GM19438 (cell line): ENCODE measurements at regions not wholly inside any gene's neighbourhood (a gene's known extent, or its start where the extent isn't known, plus 50 kb on each side); places are given as distances from the start of the nearest gene placed in this dataset.

Source experiments
- ATAC-seq: cut with Tn5 transposase; IDR thresholded peaks from one replicate; pipeline ENCODE4 v1.9.1; 2021; ENCODE audit warnings: low read depth; ENCODE audit not compliant: unreplicated experiment

- no peak for ATAC-seq
These were observed 172.1 kb upstream of the COL8A1 start for GRCh38 chr3:99466331-99466730.

- no peak for ATAC-seq
These were observed 180.4 kb upstream of the COL8A1 start for GRCh38 chr3:99458013-99458412.

DNA sequence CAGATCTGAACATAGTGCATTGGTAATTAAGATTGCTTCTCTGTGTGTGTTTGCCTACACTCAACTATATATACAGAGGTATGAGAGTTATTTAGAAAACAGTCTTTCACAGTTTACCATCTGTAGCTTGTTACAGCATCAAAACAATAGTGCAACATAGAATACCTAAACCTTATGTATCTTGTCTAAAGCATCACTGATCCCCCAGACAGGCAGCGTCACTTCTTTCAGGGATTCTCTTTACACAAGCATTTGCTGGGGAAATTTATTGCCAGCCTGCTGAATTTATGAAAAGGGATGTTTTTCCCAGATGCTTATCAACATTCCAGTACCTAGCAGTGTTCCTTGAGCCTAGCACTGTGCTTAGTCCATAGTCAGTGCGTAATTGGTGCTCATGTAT is 195.8 kb upstream of the COL8A1 start:
- no peak for ATAC-seq

- no peak for ATAC-seq
These were observed 198.5 kb upstream of the COL8A1 start for GRCh38 chr3:99439892-99440291.

GRCh38 chr3:99434190-99434589 is 204.2 kb upstream of the COL8A1 start:
- no peak for ATAC-seq

DNA sequence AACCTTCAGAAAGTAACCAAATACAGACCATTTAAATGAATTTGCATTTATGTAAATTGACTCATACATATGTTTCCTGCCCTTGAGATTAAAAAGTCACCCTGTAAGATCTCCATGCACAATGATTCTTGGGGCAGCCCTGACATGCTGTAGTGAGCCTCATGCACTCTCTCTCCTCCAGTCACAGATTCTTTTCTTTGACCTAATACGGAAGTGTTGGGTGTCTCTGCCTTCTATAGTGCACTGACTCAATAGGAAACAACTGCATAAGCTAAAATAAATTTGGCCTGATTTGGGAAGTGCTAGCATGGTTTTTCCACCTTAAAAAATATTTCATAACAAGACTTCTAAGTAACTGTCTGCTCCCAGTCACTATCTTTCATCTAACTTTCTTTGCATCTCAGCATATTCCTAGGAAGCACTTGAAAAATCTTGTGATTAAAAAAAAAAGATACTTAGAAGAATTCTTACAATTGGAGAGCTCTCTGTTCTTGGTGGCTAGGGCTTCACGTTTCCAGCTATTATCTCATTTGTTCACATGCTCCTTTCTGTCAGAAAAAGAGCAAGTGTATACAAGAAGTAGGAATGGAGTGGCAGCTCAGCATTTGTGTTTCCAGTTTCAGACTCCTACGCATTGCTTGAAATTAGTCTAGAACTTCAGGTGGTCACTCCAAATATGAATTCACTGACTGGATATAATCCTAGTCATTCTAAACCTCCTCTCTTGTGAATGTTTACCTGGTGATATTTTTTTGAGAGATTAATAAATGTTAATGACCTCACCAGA is 207.9 kb upstream of the COL8A1 start:
- ATAC-seq, result no peak

DNA sequence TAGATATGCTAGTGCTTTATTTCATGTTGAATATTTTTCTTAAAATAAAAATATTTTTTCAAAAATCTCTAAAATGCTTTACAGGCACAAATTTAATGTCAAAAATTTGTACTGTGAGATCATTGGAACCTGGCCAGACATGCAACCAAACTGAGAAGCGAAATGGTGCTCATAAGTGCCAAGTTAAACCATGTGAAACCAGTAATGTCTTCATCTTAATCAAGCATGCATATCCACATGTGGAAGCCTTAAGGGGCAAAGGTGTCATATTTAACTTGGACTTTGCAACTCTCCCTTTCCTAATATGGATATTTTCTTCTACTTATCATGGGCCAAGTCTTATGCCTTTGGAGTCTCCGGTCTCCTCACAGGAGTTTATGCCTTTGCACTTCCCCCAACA is 208.9 kb upstream of the COL8A1 start:
- ATAC-seq, result no peak

DNA sequence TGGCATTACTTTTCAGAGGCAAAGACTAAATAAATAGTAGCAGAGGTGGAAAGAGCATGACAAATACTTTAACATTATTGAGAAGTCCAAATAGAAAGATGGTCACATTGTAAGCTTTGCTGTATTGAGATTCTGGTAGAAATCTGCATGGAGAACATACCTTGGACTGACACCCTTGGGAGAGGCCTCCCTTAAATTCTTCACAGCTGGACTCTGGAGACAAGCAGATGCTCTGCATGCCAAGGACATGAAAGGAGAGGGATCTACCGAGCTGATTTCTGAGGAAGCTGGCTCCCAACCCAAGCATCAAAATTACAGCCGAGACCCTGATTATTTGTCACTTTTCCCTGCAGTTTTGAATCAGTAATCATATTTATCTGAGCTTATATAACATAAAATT is 212.5 kb upstream of the COL8A1 start:
- ATAC-seq, result no peak

GRCh38 chr3:99419116-99419515 is 219.3 kb upstream of the COL8A1 start:
- ATAC-seq, result peak; percentile 41

DNA sequence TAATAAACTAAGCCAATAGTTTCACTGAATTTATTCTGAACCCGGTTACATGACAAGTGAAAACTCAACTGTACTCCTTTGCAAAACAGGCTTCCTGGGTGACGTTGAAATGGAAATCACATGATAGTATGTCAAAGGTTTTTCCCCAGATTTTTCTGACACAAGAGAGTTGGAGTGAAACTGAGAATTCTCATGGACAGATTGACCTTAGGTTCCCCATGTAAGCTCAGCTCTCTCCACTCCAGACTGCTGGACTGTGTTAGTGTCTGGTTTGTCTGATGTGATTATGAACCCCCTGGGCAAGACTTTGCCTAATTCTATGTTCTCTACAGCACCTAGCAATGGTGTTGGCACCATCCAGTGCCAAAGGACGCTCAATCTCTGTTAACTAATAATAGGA is 219.7 kb upstream of the COL8A1 start:
- peak; percentile 77 for ATAC-seq

- peak; percentile 63 for ATAC-seq
These were observed 220.2 kb upstream of the COL8A1 start for GRCh38 chr3:99418209-99418635.

- ATAC-seq, result no peak
These were observed 224.9 kb upstream of the COL8A1 start for GRCh38 chr3:99413504-99413903.

GRCh38 chr3:99410789-99411311 is 227.5 kb upstream of the COL8A1 start:
- ATAC-seq, result peak; percentile 69

- ATAC-seq, result no peak
These were observed 228.4 kb upstream of the COL8A1 start for GRCh38 chr3:99409961-99410360.

- no peak for ATAC-seq
These were observed 231.1 kb upstream of the COL8A1 start for GRCh38 chr3:99407257-99407656.

DNA sequence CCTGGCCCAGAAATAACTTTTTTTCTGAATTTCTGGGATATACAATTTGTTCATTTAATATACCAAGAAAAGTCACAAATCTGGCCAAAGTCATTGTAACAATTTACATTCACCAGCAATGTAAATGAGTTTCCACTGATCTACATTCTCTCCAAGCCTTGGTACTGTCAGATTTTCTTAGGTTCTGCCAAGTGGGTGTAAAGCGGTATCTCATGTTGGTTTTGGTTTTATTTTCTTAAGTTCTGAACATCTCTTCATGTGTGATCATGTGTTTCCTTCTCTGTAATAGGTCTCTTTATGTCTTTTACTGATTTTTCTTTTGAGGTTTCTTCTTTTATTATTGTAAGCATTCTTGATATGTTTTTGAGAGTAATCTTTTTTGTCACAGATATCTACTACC is 235.6 kb upstream of the COL8A1 start:
- no peak for ATAC-seq

DNA sequence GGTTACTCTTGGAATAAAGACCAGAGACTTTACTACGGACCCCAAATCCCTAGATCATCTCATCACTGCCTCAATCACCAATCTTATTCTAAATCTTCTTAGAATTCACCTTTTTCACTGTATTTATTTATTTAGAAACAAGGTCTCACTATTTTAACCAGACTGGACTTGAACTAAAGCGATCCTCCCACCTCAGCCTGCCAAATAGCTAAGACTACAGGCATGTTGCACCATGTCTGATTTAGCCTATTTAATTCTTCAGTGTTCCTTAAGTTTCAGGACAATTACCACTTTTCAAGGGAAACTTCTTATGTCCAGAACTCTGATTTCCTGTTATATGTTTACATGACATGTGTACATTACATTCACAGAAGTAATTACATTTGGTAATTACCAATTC is 238.0 kb upstream of the COL8A1 start:
- no peak for ATAC-seq

DNA sequence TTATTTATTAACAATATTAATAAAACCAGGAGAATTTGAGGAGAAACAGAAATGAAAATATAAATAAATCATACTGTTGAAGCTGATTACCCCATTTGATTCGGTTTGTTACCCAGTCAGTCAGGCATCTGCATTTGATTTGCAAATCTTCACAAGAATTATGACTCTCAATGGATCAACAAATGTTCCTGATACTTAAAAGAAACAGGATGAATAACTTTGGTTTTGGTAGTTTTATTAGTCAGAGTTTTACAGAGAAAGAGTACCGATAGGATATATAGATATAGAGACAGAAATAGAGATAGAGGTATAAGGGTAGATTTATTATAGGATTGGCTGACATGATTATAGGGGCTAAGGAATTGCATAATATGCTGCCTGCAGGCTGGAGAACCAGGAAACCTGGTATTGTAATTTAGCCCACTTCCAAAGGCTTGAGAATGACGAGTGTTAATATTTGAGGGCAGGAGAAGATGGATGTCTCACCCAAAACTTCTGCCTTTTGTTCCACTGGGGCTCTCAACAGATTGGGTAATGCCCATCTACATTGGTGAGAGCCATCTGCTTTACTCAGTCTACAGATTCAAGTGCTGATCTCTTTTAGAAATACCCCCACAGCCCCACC is 241.6 kb upstream of the COL8A1 start:
- no peak for ATAC-seq

DNA sequence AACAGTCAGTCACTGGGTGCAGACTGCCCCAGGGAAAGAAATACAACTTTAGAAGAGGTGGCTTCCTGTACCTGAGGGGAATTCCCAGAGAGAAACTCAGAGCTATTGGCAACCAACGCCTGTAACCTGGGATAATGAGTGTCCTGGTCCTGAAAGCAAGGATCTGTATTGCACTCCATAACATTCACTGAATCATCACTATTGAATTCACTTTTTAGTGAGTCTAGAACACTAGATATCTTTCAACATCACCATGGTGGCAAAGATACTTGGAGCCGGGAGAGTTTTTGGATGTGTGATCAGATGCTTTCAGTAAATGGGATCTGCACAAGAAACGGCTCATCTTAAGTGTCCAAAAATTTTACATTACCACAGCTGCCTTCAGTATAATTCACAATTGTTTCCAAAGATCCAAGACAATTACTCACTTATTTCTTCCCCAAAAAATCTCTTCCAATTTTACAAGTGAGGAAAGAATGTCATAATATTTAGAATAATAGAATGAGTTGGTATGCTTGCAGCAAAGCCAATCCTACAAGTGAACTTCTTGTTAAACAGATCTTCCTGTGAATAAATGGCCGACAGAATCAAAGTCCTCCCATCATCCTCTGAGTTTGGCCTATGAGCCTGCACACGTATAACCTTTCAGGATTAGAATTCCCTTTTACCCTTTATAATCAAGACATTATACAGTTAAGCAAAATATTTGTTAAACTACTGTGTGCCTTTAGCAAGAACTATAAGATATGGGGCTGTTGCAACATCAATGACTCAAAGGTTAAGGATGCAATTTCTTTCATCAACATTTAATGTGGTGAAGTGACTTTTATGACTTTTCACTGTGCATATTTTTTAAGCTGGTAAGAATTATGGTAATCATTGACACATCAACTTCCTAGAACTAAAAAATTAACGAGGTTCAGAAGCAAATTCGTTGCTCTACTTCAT is 243.3 kb upstream of the COL8A1 start:
- no peak for ATAC-seq

- no peak for ATAC-seq
These were observed 244.4 kb upstream of the COL8A1 start for GRCh38 chr3:99393961-99394360.

DNA sequence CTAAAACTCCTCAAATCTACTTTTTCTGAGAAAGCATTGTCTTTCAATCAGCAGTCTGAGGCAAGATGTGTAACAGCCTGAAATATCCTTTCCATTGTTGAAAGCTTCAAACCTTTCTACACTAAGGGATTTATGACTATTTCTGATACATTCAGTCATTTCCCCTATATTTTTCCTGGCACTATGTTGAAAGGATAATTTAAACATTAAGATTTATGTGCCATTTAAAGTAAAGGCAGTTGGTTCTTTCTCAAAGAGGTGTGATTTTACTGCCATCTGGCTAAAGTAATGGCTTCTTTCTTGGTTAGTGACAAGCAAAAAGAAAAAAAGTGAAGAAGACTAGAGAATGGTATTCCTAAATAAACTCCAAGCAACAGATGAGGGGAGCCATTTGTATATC is 249.6 kb upstream of the COL8A1 start:
- ATAC-seq, result no peak
